ENCODE measurements at regions not wholly inside any gene's neighbourhood (a gene's known extent, or its start where the extent isn't known, plus 50 kb on each side); places are given as distances from the start of the nearest gene placed in this dataset.

- TF ChIP-seq CTCF (IDR thresholded peaks at IDR 0.05) = no peak
- no peak for TF ChIP-seq POLR2A (IDR thresholded peaks at IDR 0.05)
- TF ChIP-seq EP300 (IDR thresholded peaks at IDR 0.05) = no peak
- TF ChIP-seq POLR2AphosphoS5 (IDR thresholded peaks at IDR 0.05) = no peak
These were observed 150.9 kb upstream of the DSCAM start for GRCh38 chr21:40997831-40998230.
